ENCODE measurements at regions not wholly inside any gene's neighbourhood (a gene's known extent, or its start where the extent isn't known, plus 50 kb on each side); places are given as distances from the start of the nearest gene placed in this dataset.

DNA sequence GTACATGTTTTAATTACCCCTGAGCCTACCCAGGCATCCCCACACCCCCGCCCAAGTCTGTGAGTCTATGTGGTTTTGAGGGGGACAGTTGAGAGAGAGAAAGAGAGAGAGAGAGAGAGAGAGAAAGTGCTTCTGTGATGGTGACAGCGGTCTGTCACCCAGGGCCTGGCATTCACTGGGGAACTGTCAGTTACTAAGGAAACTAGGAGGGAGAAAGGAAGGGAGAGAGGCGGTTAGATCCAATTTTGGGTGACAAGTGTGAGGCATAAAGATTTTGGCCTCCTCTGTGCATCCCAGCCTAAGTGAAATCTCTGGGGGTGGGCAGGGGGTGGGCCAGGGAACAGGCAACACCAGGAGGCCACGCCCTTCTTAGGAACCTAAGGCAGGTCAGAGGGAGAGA lies 498.3 kb downstream of the BUD13 start:
- no peak for TF ChIP-seq ZFP30 (CRISPR knock-in tag; IDR thresholded peaks at IDR 0.05)
- TF ChIP-seq SNAI2 (CRISPR knock-in tag; IDR thresholded peaks at IDR 0.05), result no peak
- no peak for TF ChIP-seq ISL1 (CRISPR knock-in tag; IDR thresholded peaks at IDR 0.05)
- TF ChIP-seq, protein P1, sequence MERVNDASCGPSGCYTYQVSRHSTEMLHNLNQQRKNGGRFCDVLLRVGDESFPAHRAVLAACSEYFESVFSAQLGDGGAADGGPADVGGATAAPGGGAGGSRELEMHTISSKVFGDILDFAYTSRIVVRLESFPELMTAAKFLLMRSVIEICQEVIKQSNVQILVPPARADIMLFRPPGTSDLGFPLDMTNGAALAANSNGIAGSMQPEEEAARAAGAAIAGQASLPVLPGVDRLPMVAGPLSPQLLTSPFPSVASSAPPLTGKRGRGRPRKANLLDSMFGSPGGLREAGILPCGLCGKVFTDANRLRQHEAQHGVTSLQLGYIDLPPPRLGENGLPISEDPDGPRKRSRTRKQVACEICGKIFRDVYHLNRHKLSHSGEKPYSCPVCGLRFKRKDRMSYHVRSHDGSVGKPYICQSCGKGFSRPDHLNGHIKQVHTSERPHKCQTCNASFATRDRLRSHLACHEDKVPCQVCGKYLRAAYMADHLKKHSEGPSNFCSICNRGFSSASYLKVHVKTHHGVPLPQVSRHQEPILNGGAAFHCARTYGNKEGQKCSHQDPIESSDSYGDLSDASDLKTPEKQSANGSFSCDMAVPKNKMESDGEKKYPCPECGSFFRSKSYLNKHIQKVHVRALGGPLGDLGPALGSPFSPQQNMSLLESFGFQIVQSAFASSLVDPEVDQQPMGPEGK (CRISPR knock-in tag; IDR thresholded peaks at IDR 0.05; ENCODE audit: borderline replicate concordance), result no peak
- no peak for TF ChIP-seq OSR1 (CRISPR knock-in tag; IDR thresholded peaks at IDR 0.05)
- TF ChIP-seq, protein P2, sequence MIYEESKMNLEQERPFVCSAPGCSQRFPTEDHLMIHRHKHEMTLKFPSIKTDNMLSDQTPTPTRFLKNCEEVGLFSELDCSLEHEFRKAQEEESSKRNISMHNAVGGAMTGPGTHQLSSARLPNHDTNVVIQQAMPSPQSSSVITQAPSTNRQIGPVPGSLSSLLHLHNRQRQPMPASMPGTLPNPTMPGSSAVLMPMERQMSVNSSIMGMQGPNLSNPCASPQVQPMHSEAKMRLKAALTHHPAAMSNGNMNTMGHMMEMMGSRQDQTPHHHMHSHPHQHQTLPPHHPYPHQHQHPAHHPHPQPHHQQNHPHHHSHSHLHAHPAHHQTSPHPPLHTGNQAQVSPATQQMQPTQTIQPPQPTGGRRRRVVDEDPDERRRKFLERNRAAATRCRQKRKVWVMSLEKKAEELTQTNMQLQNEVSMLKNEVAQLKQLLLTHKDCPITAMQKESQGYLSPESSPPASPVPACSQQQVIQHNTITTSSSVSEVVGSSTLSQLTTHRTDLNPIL (CRISPR knock-in tag; IDR thresholded peaks at IDR 0.05; ENCODE audit: low read depth), result no peak
- TF ChIP-seq ZFP3 (CRISPR knock-in tag; IDR thresholded peaks at IDR 0.05), result no peak
- TF ChIP-seq ZNF565 (CRISPR knock-in tag; conservative IDR thresholded peaks at IDR 0.05; ENCODE audit: low read depth), result no peak
- TF ChIP-seq, protein P3, sequence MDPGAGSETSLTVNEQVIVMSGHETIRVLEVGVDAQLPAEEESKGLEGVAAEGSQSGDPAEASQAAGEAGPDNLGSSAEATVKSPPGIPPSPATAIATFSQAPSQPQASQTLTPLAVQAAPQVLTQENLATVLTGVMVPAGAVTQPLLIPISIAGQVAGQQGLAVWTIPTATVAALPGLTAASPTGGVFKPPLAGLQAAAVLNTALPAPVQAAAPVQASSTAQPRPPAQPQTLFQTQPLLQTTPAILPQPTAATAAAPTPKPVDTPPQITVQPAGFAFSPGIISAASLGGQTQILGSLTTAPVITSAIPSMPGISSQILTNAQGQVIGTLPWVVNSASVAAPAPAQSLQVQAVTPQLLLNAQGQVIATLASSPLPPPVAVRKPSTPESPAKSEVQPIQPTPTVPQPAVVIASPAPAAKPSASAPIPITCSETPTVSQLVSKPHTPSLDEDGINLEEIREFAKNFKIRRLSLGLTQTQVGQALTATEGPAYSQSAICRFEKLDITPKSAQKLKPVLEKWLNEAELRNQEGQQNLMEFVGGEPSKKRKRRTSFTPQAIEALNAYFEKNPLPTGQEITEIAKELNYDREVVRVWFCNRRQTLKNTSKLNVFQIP (CRISPR knock-in tag; IDR thresholded peaks at IDR 0.05; ENCODE audit: borderline replicate concordance, low read depth), result no peak
- no peak for TF ChIP-seq RARB (CRISPR knock-in tag; IDR thresholded peaks at IDR 0.05)
- no peak for TF ChIP-seq ZNF70 (CRISPR knock-in tag; IDR thresholded peaks at IDR 0.05)
- TF ChIP-seq TCF4 (CRISPR knock-in tag; IDR thresholded peaks at IDR 0.05; ENCODE audit: borderline replicate concordance), result no peak
